HCT116 (cell line): ENCODE measurements at regions not wholly inside any gene's neighbourhood (a gene's known extent, or its start where the extent isn't known, plus 50 kb on each side); places are given as distances from the start of the nearest gene placed in this dataset.

Experiments used
- CBX3 ChIP-seq: IDR thresholded peaks from 2 replicates; pipeline ENCODE4 v1.6.1; 2012; ENCODE audit warnings: low read depth
- CTCF ChIP-seq, 3 experiments: fragments of 200-600 bp in 1 of 3; sonication (generic) in 1 of 3; IDR thresholded peaks in 2 of 3; conservative IDR thresholded peaks in 1 of 3; 2 replicates each; pipeline ENCODE4 v1.5.1; 2012 to 2017; ENCODE audit warnings: low read depth in 2 of 3, low read length in 2 of 3, antibody characterized with exemption in 1 of 3, borderline replicate concordance in 1 of 3, control low read depth in 1 of 3, mild to moderate bottlenecking in 1 of 3, mixed read lengths in 1 of 3, mixed run types in 1 of 3, moderate library complexity in 1 of 3; ENCODE audit not compliant: insufficient read depth in 1 of 3
- ELF1 ChIP-seq: IDR thresholded peaks from 2 replicates; pipeline ENCODE4 v1.6.1; 2012; ENCODE audit warnings: low read depth, borderline replicate concordance
- EZH2 ChIP-seq: fragments of 200-600 bp; sonication (generic); IDR thresholded peaks from 2 replicates; pipeline ENCODE4 v1.6.1; 2017; ENCODE audit warnings: antibody characterized with exemption, mixed run types
- EZH2phosphoT487 ChIP-seq: fragments of 200-600 bp; IDR thresholded peaks from 2 replicates; pipeline ENCODE4 v1.6.1; 2018; ENCODE audit warnings: antibody characterized with exemption, borderline replicate concordance
- FOSL1 ChIP-seq: IDR thresholded peaks from 2 replicates; pipeline ENCODE4 v1.6.1; 2012; ENCODE audit warnings: low read depth
- JUND ChIP-seq: IDR thresholded peaks from 2 replicates; pipeline ENCODE4 v1.6.1; 2012
- MAX ChIP-seq: IDR thresholded peaks from 2 replicates; pipeline ENCODE4 v1.6.1; 2012
- POLR2A ChIP-seq: IDR thresholded peaks from 2 replicates; pipeline ENCODE4 v1.7.0; 2011; ENCODE audit warnings: borderline replicate concordance; ENCODE audit not compliant: insufficient read depth, insufficient read length; ENCODE audit errors: extremely low read depth
- POLR2AphosphoS5 ChIP-seq: IDR thresholded peaks from 2 replicates; pipeline ENCODE4 v1.6.1; 2011; ENCODE audit warnings: mild to moderate bottlenecking, low read depth, low read length, moderate library complexity
- RAD21 ChIP-seq: IDR thresholded peaks from 2 replicates; pipeline ENCODE4 v1.6.1; 2012; ENCODE audit warnings: low read depth, mild to moderate bottlenecking
- REST ChIP-seq: IDR thresholded peaks from 2 replicates; pipeline ENCODE4 v1.6.1; 2012; ENCODE audit warnings: low read depth
- ZNF274 ChIP-seq: fragments of 200-500 bp; sonication (Bioruptor generic); IDR thresholded peaks from 2 replicates; pipeline ENCODE4 v1.6.1; 2014; ENCODE audit warnings: mild to moderate bottlenecking, low read depth, low read length, inconsistent platforms

GRCh38 chr5:60402161-60402785 is 297.7 kb downstream of the DEPDC1B start:
- TF ChIP-seq CTCF (IDR thresholded peaks at IDR 0.05 in 2 of 3, conservative IDR thresholded peaks at IDR 0.05 in 1 of 3; ENCODE audit: borderline replicate concordance in 1 of 3, insufficient read depth in 1 of 3, low read depth in 2 of 3, low read length in 2 of 3) (no peak), RAD21 (no peak), EZH2phosphoT487 (no peak), POLR2A (no peak), MAX (no peak), ZNF274 (no peak), CBX3 (no peak), REST (no peak), EZH2 (no peak), FOSL1 (no peak), JUND (no peak), ELF1 (no peak), POLR2AphosphoS5 (no peak)
